Heart right ventricle (tissue), 16 donors: ENCODE measurements at regions not wholly inside any gene's neighbourhood (a gene's known extent, or its start where the extent isn't known, plus 50 kb on each side); places are given as distances from the start of the nearest gene placed in this dataset.

Source experiments
- ATAC-seq, 8 donors: fragments of 200-7000 bp; cut with Tn5 transposase; one replicate each; pipeline ENCODE4 v1.9.1; 2020; ENCODE audit warnings: mild to moderate bottlenecking in 8 of 8, moderate library complexity in 8 of 8, moderate number of reproducible peaks in 1 of 8
- DNase-seq, 2 donors: peaks; one replicate each; pipeline ENCODE4 v3.0.0-alpha.2; 2020
- H3K27ac ChIP-seq, 10 donors: fragments of 200-600 bp; sonication (generic) in 2 of 10; one replicate each; pipeline versions ENCODE4 v1.5.0 to v1.8.0; 2020 to 2022; ENCODE audit warnings: mild to moderate bottlenecking in 3 of 10
- H3K27me3 ChIP-seq, 7 donors: fragments of 200-600 bp; one replicate each; pipeline ENCODE4 v1.8.0; 2021 to 2022; ENCODE audit warnings: mild to moderate bottlenecking in 2 of 7
- H3K36me3 ChIP-seq, 9 donors: fragments of 200-600 bp; sonication (generic) in 1 of 9; one replicate each; pipeline versions ENCODE4 v1.5.0 to v1.8.0; 2020 to 2022; ENCODE audit warnings: mild to moderate bottlenecking in 2 of 9
- H3K4me1 ChIP-seq, 9 donors: fragments of 200-600 bp; sonication (generic) in 1 of 9; one replicate each; pipeline versions ENCODE4 v1.5.0 to v1.8.0; 2020 to 2022; ENCODE audit warnings: mild to moderate bottlenecking in 4 of 9
- H3K4me3 ChIP-seq, 10 donors: fragments of 200-600 bp; sonication (generic) in 2 of 10; one replicate each; pipeline versions ENCODE4 v1.5.0 to v1.8.0; 2020 to 2022; ENCODE audit warnings: mild to moderate bottlenecking in 7 of 10, moderate library complexity in 2 of 10
- H3K9me3 ChIP-seq, 11 donors: fragments of 200-600 bp in 10 of 11; sonication (generic) in 2 of 11; one replicate each; pipeline versions ENCODE4 v1.5.0 to v1.8.0; 2013 to 2022; ENCODE audit warnings: mild to moderate bottlenecking in 2 of 11, control low read depth in 1 of 11, moderate library complexity in 1 of 11
- WGBS, 2 donors: extraction: QIAGEN DNeasy Blood & Tissue Kit; methylation state at CpG; one replicate each; pipeline ENCODE4 v1.1.7; 2013; ENCODE audit warnings: inconsistent platforms in 1 of 2; 5-methylcytosine and 5-hydroxymethylcytosine counted together
- intact Hi-C, 10 donors: fragments of 100-400 bp; cut with DNase I; formaldehyde crosslinking; loops; one replicate each; pipeline versions ENCODE4 v1.11.1 to v1.14.2; 2022
- TF ChIP-seq, protein P1 (sequence below), 9 donors: fragments of 200-600 bp; sonication (generic) in 2 of 9; IDR thresholded peaks; one replicate each; pipeline versions ENCODE4 v1.5.0 to v1.8.0; 2021 to 2022; ENCODE audit warnings: antibody characterized with exemption in 9 of 9, mild to moderate bottlenecking in 5 of 9, moderate library complexity in 1 of 9
- donor health status: Arrhythmogenic right ventricular cardiomyopathy.
- donor health status: ischemic (EF 13 %, LVEDD 7.1; RV severe dilation, severe dysfunction).
- donor health status: healthy with polysubstance abuse.
- donor health status: DM: no; HTN: yes; CAD: no.
- donor health status: DM: no; HTN: no; CAD: no.
- donor health status: ischemic (EF 25% LVEDD 6.9; RV normal size, moderate dysfunction).
- donor health status: ischemic (EF 25% LVEDD 5.7; RV mildly dilated, moderate dysfunction).
- donor health status: healthy.
- donor health status: DM: yes; HTN: yes; CAD: no.
- donor health status: Ischemic cardiomyopathy.
- donor health status: ischemic (EF 35%, LVEDD 5.7; RV mildly dilated, moderate dysfunction).
- donor health status: nonischemic (EF 11% LVEDD 7.7; RV severe dilation, severe dysfunction).
- donor health status: DM: yes; HTN: yes; CAD: no.
- donor health status: PGD.
- donor health status: ischemic (EF 29% LVEDD 5.4; RV normal size, mild dysfunction).
- donor health status: nonischemic (EF 23%, LVEDD 6.1; RV moderate dilation, normal function).

DNA sequence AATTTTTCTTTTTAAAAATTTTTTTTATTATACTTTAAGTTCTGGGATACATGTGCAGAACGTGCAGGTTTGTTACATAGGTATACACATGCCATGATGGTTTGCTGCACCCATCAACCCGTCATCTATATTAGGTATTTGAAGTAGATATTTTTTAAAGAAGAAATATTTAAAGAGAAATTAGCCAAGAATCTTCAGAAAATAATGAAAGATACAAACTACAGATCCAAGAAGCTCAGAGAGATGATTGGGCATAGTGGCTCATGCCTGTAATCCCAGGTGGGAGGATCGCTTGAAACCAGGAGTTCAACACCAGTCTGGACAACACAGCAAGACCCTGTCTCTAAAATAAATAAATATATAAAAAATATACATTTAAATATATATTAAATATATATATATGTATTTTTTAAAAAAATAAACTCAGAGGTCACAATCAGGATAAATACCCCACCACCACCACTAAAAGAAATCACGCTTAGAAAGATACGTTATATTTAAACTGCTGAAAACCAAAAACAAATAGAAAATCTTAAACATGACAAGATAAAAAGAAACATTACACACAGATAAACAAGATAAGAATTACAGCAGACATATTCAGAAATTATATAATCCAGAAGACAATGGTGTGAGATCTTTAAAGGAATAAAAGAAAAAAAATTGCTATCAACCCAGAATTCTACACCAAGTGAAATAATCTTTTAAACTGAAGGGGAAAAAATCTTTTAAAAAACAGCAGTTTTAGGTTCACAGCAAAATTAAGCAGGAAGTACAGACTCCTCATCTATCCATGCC is 57.5 kb downstream of the CSF2 start:
- peaks cover 0 to 6% (median 0%) of the 10 kb centered on the region in 7 donors for H3K27me3 ChIP-seq
- no peaks in the 10 kb centered on the region for H3K4me1 ChIP-seq
- WGBS, 2 donors, result 75 to 95% methylated on average over 5 of the region's 5 CpGs
- no peak overlapping the region for H3K27ac ChIP-seq
- no peak overlapping the region for H3K4me3 ChIP-seq
- no peaks in the 10 kb centered on the region for H3K36me3 ChIP-seq
- TF ChIP-seq, protein P1, sequence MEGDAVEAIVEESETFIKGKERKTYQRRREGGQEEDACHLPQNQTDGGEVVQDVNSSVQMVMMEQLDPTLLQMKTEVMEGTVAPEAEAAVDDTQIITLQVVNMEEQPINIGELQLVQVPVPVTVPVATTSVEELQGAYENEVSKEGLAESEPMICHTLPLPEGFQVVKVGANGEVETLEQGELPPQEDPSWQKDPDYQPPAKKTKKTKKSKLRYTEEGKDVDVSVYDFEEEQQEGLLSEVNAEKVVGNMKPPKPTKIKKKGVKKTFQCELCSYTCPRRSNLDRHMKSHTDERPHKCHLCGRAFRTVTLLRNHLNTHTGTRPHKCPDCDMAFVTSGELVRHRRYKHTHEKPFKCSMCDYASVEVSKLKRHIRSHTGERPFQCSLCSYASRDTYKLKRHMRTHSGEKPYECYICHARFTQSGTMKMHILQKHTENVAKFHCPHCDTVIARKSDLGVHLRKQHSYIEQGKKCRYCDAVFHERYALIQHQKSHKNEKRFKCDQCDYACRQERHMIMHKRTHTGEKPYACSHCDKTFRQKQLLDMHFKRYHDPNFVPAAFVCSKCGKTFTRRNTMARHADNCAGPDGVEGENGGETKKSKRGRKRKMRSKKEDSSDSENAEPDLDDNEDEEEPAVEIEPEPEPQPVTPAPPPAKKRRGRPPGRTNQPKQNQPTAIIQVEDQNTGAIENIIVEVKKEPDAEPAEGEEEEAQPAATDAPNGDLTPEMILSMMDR (IDR thresholded peaks at IDR 0.05), result no peak
- ATAC-seq (no peak), DNase-seq (no peak)
- peaks cover 0 to 32% (median 0%) of the 10 kb centered on the region in 11 donors for H3K9me3 ChIP-seq
- intact Hi-C loops, result loop anchor here in 6 of 10 donors (5.0 to 10.0 kb wide), 3 partner anchors 64 to 69 kb away; partner anchors contain the start of gene IL3 (in 4 of the 6)

DNA sequence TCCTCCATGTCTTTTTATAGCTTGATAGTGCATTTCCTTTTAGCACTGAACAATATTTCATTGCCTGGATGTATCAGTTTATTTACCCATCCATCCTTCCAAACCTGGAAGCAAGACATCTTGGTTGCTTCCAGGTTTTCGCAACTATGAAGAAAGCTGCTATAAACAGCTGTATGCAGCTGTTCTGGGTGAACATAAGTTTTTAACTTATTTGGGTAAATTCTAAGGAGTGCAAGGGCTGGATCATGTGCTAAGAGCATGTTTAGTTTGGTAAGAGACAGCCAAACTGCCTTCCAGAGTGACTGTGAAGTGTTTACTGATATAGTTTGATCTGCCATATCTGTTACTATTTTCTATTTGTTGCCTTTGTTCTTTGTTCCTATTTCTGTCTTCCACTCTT is 58.5 kb downstream of the CSF2 start:
- 72 to 79% methylated on average over 1 of the region's 1 CpG for WGBS, 2 donors
- Histone ChIP-seq H3K27ac (no peak overlapping the region), H3K27me3 (peaks cover 0 to 6% (median 0%) of the 10 kb centered on the region in 7 donors), H3K9me3 (peaks cover 0 to 30% (median 0%) of the 10 kb centered on the region in 11 donors), H3K4me1 (no peaks in the 10 kb centered on the region), H3K4me3 (no peak overlapping the region), H3K36me3 (no peaks in the 10 kb centered on the region)
- no peak for DNase-seq
- peak in 1 of 8 donors; percentile 63 for ATAC-seq
- intact Hi-C loops, result loop anchor here in 8 of 10 donors (2.0 to 10.0 kb wide), 4 partner anchors 65 to 70 kb away; partner anchors contain the start of gene IL3 (in 4 of the 8)
- TF ChIP-seq, protein P1 (IDR thresholded peaks at IDR 0.05), result no peak

DNA sequence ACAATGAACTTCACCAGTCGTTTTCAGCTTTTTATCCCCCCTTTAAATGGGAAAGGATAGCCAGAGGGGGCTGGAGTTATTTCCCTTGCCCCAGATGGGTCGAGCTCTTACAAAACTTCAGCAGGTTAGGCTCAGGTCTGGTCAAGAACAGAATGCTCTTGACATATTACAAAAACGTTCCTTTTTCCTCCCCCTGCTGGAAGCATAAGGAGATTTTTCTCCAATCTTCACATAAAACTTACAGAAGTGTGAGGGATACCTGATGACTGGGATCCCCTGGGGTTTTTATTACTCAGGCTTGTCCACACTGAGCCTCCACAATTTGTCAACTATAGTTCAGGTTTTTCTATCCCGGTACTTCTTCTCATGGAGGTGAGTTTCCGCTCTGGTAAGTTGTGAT is 60.8 kb downstream of the CSF2 start:
- Histone ChIP-seq H3K36me3 (no peaks in the 10 kb centered on the region), H3K4me1 (no peaks in the 10 kb centered on the region), H3K27me3 (peaks cover 0 to 6% (median 0%) of the 10 kb centered on the region in 7 donors), H3K9me3 (peaks cover 0 to 26% (median 0%) of the 10 kb centered on the region in 11 donors), H3K27ac (no peak overlapping the region), H3K4me3 (no peak overlapping the region)
- ATAC-seq (no peak), DNase-seq (no peak)
- WGBS, 2 donors, result 55 to 63% methylated on average over 5 of the region's 5 CpGs
- TF ChIP-seq, protein P1 (IDR thresholded peaks at IDR 0.05), result peak in 6 of 9 donors; percentile 15 to 39 (median 24)
- intact Hi-C loops, result loop anchor here in 7 of 10 donors (2.0 to 10.0 kb wide), 4 partner anchors 67 to 72 kb away; partner anchors contain the start of gene IL3 (in 4 of the 7)

DNA sequence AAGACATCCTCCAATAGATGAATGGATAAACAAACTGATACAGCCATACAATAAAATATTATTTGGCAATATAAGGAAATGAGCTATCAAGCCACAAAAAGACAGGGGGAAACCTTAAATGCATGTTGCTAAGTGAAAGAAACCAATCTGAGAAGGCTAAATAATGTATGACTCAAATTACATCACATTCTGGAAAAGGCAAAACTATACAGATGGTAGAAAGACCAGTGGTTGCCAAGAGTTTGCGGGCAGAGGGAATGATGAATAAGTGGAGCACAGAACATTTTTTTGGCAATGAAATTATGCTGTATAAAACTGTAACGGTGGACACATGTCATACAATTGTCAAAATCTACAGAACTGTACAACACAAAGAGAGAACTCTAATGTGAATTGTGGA is 63.3 kb downstream of the CSF2 start:
- H3K9me3 ChIP-seq, result peaks cover 0 to 21% (median 0%) of the 10 kb centered on the region in 11 donors
- WGBS, 2 donors, result 88 to 90% methylated on average over 2 of the region's 2 CpGs
- peaks cover 0 to 6% (median 0%) of the 10 kb centered on the region in 7 donors for H3K27me3 ChIP-seq
- H3K4me1 ChIP-seq, result no peaks in the 10 kb centered on the region
- no peak overlapping the region for H3K27ac ChIP-seq
- intact Hi-C loops, result loop anchor here in 3 of 10 donors (10.0 kb wide), 1 partner anchor 72 kb away; the partner anchor contains the start of gene IL3 (in 3 of the 3)
- no peak for ATAC-seq
- H3K36me3 ChIP-seq, result no peaks in the 10 kb centered on the region
- no peak overlapping the region for H3K4me3 ChIP-seq
- TF ChIP-seq, protein P1 (IDR thresholded peaks at IDR 0.05), result no peak
- DNase-seq, result no peak
